ENCODE measurements at regions not wholly inside any gene's neighbourhood (a gene's known extent, or its start where the extent isn't known, plus 50 kb on each side); places are given as distances from the start of the nearest gene placed in this dataset.

GRCh38 chrX:44698357-44698756, 145.5 kb upstream of the DUSP21 start:
- intact Hi-C loops (cut with micrococcal nuclease) (no loop called here), dilution Hi-C loops (cut with HindIII; ENCODE audit: low sequenced_read_pairs, unreplicated experiment) (no loop called here), in situ Hi-C loops (cut with MboI; ENCODE audit: low sequenced_read_pairs) (no loop called here)
- H2AK9ac ChIP-seq (replicated peaks; ENCODE audit: low read depth, low read length, poor library complexity), result no peak overlapping the region
- H3K18ac ChIP-seq (ENCODE audit: low read depth, low read length), result no peak overlapping the region
- WGBS, 2 experiments (ENCODE audit: extremely low coverage in 2 of 2, insufficient read length in 1 of 2), result no CpG with 5 or more reads among the region's 3 CpGs
- no peak overlapping the region for H3K14ac ChIP-seq (replicated peaks; ENCODE audit: low read depth, low read length)
- no peak overlapping the region for H4K8ac ChIP-seq (ENCODE audit: low read depth in 2 of 2, low read length in 2 of 2)
- H2BK120ac ChIP-seq (ENCODE audit: low read depth, low read length), result no peak overlapping the region
- H2BK5ac ChIP-seq (ENCODE audit: low read depth, low read length, poor library complexity, severe bottlenecking), result no peak overlapping the region
- no peaks in the 10 kb centered on the region; the same call in 1 of the 2 replicates for H3K27me3 ChIP-seq (ENCODE audit: control insufficient read depth, insufficient read depth, low read length)
- no peak overlapping the region for H2AFZ ChIP-seq (replicated peaks; ENCODE audit: low read length, poor library complexity)
- no peaks in the 10 kb centered on the region for H3K36me3 ChIP-seq (ENCODE audit: control insufficient read depth, insufficient read depth, low read length)
- H4K20me1 ChIP-seq (ENCODE audit: insufficient read depth, low read length), result no peaks in the 10 kb centered on the region
- H4K5ac ChIP-seq (ENCODE audit: low read depth, low read length), result no peak overlapping the region
- ChIA-PET CTCF (no interaction called here), POLR2A (ENCODE audit: unreplicated experiment) (no interaction called here)
- no TSS peak for BruUV-seq (replicated peaks)
- no peaks in the 10 kb centered on the region for H3K79me1 ChIP-seq (ENCODE audit: low read depth in 1 of 2, low read length in 2 of 2)
- no peak overlapping the region for H3K27ac ChIP-seq (ENCODE audit: insufficient read depth, low read length)
- H3K9me3 ChIP-seq (ENCODE audit: control insufficient read depth, insufficient read depth, low read length), result no peaks in the 10 kb centered on the region
- DNase-seq, result no peak
- H3K9me1 ChIP-seq (ENCODE audit: insufficient read depth, low read length), result no peaks in the 10 kb centered on the region
- no peak overlapping the region for H4K91ac ChIP-seq (ENCODE audit: insufficient read depth, low read depth, low read length)
- H3K4ac ChIP-seq (ENCODE audit: low read depth, low read length), result no peak overlapping the region
- ATAC-seq (ENCODE audit: low read depth), result no peak
- H3K4me2 ChIP-seq (ENCODE audit: low read depth, low read length), result no peak overlapping the region
- H2AK5ac ChIP-seq (ENCODE audit: low read depth, low read length), result no peak overlapping the region
- H3K9ac ChIP-seq (ENCODE audit: low read depth, low read length), result no peak overlapping the region
- H2BK15ac ChIP-seq (ENCODE audit: low read depth, low read length), result no peak overlapping the region
- no peak overlapping the region for H2BK20ac ChIP-seq (ENCODE audit: low read depth, low read length)
- no peak overlapping the region; the same call in 1 of the 2 replicates for H3K23ac ChIP-seq (ENCODE audit: low read depth, low read length)
- H3K4me1 ChIP-seq (ENCODE audit: control insufficient read depth, insufficient read depth, low read length), result no peaks in the 10 kb centered on the region
- H3K4me3 ChIP-seq (ENCODE audit: insufficient read depth, low read depth, low read length), result no peak overlapping the region
- no peak overlapping the region for H3K56ac ChIP-seq (ENCODE audit: extremely low read depth, insufficient read depth, low read length)
- TF ChIP-seq MAFK (IDR thresholded peaks at IDR 0.05; ENCODE audit: low read depth, low read length), result no peak
- no peak for TF ChIP-seq BHLHE40 (IDR thresholded peaks at IDR 0.05; ENCODE audit: low read depth, low read length)
- no peak for TF ChIP-seq MAZ (IDR thresholded peaks at IDR 0.05; ENCODE audit: borderline replicate concordance, low read depth, low read length)
- TF ChIP-seq, protein P1, sequence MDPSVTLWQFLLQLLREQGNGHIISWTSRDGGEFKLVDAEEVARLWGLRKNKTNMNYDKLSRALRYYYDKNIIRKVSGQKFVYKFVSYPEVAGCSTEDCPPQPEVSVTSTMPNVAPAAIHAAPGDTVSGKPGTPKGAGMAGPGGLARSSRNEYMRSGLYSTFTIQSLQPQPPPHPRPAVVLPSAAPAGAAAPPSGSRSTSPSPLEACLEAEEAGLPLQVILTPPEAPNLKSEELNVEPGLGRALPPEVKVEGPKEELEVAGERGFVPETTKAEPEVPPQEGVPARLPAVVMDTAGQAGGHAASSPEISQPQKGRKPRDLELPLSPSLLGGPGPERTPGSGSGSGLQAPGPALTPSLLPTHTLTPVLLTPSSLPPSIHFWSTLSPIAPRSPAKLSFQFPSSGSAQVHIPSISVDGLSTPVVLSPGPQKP (IDR thresholded peaks at IDR 0.05; ENCODE audit: borderline replicate concordance, low read depth, low read length), result no peak

Data from IMR-90 (cell line).